ENCODE measurements at regions not wholly inside any gene's neighbourhood (a gene's known extent, or its start where the extent isn't known, plus 50 kb on each side); places are given as distances from the start of the nearest gene placed in this dataset.
A peak's percentile ranks its signal among the peaks of the same experiment; 100 is the strongest.

- peak; percentile 28 for TF ChIP-seq MEF2B (IDR thresholded peaks at IDR 0.05; ENCODE audit: partially characterized antibody, poor library complexity, severe bottlenecking)
- TF ChIP-seq MXI1 (IDR thresholded peaks at IDR 0.05; ENCODE audit: low read depth, low read length): peak; percentile 62; the same call in 1 of the 2 replicates
- no peak for TF ChIP-seq CBFB (IDR thresholded peaks at IDR 0.05; ENCODE audit: low read depth)
- peak; percentile 56; the same call in 1 of the 2 replicates for TF ChIP-seq DPF2 (IDR thresholded peaks at IDR 0.05)
- TF ChIP-seq SIN3A (IDR thresholded peaks at IDR 0.05; ENCODE audit: low read depth, low read length): no peak
- TF ChIP-seq NBN (IDR thresholded peaks at IDR 0.05): 0 out of 2 replicates have a peak, but pooled peaks have one; percentile 46
- TF ChIP-seq ZNF592 (IDR thresholded peaks at IDR 0.05): no peak
- TF ChIP-seq, protein P1, sequence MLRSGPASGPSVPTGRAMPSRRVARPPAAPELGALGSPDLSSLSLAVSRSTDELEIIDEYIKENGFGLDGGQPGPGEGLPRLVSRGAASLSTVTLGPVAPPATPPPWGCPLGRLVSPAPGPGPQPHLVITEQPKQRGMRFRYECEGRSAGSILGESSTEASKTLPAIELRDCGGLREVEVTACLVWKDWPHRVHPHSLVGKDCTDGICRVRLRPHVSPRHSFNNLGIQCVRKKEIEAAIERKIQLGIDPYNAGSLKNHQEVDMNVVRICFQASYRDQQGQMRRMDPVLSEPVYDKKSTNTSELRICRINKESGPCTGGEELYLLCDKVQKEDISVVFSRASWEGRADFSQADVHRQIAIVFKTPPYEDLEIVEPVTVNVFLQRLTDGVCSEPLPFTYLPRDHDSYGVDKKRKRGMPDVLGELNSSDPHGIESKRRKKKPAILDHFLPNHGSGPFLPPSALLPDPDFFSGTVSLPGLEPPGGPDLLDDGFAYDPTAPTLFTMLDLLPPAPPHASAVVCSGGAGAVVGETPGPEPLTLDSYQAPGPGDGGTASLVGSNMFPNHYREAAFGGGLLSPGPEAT (IDR thresholded peaks at IDR 0.05; ENCODE audit: low read depth): peak; percentile 50; the same call in 1 of the 2 replicates
- TF ChIP-seq POLR2AphosphoS2 (IDR thresholded peaks at IDR 0.05; ENCODE audit: low read depth, low read length): no peak
- TF ChIP-seq SIX5 (IDR thresholded peaks at IDR 0.05; ENCODE audit: low read depth, low read length, severe bottlenecking): no peak
- no peak for TF ChIP-seq IRF5 (IDR thresholded peaks at IDR 0.05; ENCODE audit: borderline replicate concordance)
- TF ChIP-seq MEF2A (IDR thresholded peaks at IDR 0.05; ENCODE audit: insufficient read depth, low read depth, low read length): no peak
- no peak for TF ChIP-seq ZSCAN29 (IDR thresholded peaks at IDR 0.05)
- TF ChIP-seq ZZZ3 (IDR thresholded peaks at IDR 0.05; ENCODE audit: control insufficient read depth, insufficient read length, low read depth): no peak
- peak; percentile 93 for TF ChIP-seq ZNF687 (IDR thresholded peaks at IDR 0.05)
- peak; percentile 80 for TF ChIP-seq RAD51 (IDR thresholded peaks at IDR 0.05)
Measured at GRCh38 chr5:130316971-130317680, 412.9 kb downstream of the CHSY3 start (continued).
